Astrocyte of the hippocampus (primary cell): ENCODE measurements at regions not wholly inside any gene's neighbourhood (a gene's known extent, or its start where the extent isn't known, plus 50 kb on each side); places are given as distances from the start of the nearest gene placed in this dataset.
"Not testable (repeated sequence)": the region's sequence is repeated elsewhere in the genome, so short reads cannot be mapped to it uniquely, and the experiment has no call there.

ENCODE experiments used
- DNase-seq: peaks from one replicate; pipeline ENCODE4 v3.0.0; 2011; ENCODE audit warnings: low read depth, low spot score

DNA sequence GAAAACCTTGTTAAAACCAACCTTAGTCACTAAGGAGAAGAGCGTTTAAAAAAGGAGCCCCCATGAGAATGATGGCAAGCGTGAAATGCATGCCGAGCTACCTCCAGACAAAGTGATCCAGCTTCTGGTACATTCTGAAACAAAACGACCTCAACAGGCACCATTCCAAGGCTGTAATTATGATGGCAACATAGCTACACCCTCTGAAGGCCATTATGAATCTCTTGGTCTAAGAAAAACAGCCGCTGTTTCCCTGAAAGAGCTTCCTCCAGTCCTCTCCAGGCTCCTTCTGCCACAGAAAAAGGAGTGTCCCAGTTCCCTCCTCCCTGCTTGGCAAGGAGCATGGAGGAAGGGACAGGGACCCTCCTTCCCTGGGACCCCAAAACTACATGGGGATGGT is 50.0 kb upstream of the ABLIM1 start:
- no peak for DNase-seq

DNA sequence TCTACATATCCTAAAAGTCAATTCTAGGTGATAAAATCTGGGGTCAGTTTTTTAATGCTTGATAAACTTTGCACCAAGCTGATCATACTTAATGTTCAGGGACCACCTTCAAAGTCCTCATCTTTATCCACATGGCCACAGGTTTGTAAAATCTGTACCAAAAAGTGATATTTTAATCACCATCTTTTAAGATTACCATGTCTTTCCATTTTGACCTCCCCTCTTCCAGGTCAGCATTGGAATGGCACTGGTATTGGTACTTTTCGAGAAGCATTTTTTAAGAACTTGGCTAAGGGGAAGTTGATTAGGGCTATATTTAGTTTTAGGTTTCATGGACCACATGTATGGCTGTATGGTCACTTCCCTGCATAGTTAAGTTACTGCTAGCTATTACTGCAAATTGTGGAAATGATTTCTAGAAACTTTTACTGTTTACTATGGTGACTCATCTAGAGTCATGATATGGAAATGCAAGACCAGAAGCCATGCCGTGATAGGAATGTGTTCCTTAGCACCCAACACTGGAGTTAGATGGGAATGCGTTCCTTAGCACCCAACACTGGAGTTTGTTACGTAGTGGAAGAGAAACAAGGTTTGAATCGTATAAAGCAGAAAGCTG is 50.8 kb upstream of the ABLIM1 start:
- DNase-seq, result peak; percentile 70

DNA sequence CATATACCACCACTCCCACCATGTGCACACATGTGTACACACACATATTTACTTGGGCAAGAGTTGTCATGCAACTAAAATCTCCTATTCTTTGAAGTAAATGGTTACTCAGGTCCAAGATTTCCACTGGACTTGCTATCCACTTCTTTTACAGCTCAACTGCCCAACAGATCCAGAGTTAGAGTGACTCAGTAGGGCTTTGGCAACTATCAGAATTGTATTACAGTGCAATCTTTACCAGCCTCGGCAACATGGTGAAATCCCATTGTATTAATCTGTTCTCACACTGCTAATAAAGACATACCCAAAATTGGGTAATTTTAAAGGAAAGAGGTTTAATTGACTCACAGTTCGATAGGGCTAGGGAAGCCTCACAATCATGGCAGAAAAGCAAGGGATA is 51.9 kb upstream of the ABLIM1 start:
- no peak for DNase-seq

DNA sequence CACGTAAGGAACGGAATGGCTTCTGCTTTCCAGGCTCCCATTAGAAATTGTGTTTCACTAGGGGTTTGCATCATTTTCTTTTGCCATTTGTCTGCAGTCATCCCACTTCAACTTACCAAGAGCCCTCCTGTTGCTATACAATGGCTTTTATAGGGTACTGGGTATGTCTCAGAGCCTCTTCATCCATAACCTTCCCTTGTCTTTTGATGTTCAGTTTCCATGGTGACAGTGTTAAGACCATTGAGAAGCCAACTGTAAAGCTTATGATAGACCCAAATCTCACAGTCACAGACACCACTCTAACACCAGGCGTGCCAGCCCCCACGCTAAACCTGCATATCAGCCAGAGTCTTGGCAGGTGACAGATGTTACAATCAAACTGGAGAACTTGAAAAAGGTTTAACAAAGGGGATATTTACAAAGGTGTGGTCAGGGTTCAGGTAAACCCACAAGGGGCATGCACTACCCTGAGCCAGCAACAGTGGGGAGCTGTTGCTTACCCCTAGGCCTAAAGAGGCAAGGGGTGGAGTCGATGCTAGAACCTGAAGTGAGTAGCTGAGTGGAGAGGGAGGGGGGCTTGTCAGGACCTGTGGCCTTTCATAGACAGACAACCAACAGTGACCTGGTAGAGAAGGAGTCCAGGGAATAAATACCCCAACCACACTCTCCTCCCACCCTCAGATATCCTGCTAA is 53.2 kb upstream of the ABLIM1 start:
- no peak for DNase-seq

DNA sequence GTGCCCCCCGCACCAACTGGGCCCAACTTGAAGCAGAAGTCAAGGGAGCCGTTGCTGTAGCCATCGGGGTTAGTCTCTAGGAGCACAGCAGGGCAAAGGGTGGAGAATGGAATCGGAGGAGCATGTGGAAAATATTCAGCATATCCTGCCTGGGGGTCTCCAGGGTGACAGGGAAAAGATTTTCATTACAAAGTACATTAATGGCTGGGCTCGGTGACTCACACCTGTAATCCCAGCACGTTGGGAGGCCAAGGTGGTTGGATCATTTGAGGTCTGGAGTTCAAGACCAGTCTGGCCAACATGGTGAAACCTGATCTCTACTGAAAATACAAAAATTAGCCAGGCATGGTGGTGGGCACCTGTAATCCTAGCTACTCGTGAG is 53.8 kb upstream of the ABLIM1 start:
- no peak for DNase-seq

DNA sequence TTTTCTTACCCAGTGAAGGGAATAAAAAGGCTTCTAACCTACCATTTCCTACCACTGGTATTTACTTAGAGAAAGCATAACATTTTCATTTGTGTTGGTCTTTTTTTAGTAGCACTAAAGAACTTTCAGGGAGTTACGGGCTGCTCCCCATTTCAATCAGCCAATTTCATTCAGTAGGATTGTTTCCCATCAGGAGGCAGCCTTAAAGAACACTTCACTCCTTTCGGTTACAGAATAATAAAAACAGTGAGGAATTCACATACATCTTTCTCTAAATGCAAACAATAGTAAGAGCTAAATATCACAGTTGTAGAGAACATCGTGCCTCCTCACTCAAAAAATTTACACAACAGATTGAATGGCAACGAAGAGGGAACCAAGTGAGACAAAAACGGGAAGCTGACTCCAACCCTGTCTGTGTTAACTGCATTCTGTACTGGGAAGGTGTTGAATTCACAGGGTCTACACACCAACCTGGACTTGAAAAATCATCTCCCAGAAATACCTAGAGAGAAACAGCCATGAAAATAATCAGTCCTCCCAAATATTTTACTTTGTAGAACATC is 55.5 kb upstream of the ABLIM1 start:
- no peak for DNase-seq

DNA sequence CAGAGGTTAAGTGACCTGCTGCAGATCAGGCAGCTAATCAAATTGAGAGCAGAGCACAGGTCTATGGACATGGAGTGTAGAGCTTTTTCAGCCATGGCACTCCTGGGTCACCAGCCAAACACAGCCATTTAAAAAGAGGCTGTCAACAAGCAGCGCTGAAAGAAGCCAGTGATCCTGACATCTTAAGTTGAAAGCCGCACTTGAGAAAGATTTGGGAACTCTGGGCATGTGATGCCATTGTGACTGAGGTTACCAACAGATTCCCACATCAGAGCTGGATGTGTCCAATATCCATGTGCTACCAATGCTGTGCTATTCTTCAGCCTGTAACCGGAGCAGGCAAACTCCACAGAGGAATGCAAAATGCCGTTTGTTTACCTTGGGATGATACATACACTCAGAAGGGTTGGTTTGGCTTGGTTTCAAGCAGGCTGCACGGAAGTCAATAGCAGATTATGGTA is 56.2 kb upstream of the ABLIM1 start:
- DNase-seq, result peak; percentile 91

DNA sequence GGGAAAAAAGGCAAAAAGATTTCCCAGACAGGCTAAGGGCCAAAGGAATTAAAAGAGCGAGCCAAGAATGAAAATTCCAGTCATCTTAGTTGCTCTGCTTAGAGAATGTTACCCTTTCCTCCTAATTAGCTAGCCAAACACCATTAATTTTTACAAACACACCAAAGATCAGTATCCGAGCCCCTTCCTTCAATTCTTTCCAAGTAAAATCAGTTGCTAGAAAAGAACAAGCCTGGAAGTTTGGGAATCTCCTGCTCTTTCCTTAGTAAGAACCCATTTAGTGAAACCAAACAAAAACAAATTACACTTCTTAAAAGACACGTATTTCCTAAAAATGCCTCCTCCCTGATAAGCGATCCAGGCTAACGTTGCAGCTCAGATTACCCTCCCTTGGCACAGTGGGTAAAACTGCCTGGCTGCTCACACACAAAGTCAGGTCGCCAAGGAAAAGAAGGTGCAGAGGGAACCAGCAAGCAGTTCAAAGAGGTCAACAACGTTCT is 57.1 kb upstream of the ABLIM1 start:
- peak; percentile 84 for DNase-seq

DNA sequence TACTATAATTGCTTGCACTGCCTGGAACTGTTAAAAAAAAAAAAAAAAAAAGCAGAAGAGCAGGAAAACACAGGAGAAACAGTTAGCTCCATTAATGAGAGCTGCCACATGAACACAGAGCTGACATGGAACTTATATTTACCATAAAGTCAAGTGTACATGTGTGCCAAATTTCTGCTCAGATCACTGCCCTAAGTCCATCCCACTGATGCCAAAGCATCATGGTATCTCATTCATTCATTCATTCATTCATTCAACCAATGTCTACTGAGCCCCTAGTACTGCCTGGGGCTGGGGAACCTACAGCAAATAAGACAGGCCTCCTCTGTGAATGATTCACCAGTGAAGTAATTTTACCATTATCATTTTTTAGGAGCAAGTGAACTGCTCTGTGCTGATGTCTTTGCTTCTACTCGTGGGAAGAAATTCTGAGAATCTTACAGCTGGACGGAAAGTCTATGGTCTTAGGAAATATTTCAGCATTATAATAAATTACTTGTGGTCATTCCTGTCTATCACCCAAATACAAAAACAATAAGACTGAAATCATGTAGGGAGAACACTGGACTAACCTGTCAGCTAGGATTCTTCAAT is 58.8 kb upstream of the ABLIM1 start:
- no peak for DNase-seq

DNA sequence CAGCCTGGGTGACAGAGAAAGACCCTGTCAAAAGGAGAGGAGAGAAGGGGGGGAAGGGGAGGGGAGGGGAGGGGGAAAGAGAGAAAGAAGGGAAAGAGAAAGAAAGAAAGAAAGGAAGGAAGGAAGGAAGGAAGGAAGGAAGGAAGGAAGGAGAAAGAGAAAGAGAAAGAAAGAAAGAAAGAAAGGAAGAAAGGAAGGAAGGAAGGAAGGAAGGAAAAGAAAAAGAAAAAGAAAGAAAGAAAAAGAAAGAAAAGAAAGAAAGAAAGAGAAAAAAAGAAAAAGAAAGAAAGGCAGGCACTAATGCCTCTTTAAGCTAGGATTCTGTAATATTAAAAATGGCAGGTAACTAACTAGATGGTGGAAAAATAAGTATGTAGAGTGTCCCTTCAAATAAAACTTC is 59.8 kb upstream of the ABLIM1 start:
- not testable (repeated sequence) for DNase-seq

DNA sequence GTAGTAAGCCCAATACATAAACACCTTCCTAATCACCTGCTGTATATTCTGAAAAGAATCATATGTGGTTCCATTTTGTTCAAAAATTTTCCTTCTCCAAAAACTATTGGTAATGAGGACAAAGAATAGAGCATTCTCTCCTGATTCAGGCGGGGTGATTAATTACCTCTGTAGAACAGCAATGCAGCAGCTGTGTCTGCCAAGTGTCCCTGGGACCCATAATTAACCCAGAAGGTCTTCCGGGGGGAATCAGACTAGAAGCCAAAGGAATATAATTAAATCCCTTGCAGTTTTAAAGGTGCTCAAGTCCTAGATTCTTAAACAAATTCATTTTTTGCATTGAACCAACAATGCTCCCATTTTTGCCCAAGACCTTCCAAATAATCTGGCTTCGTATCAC is 60.3 kb upstream of the ABLIM1 start:
- no peak for DNase-seq

DNA sequence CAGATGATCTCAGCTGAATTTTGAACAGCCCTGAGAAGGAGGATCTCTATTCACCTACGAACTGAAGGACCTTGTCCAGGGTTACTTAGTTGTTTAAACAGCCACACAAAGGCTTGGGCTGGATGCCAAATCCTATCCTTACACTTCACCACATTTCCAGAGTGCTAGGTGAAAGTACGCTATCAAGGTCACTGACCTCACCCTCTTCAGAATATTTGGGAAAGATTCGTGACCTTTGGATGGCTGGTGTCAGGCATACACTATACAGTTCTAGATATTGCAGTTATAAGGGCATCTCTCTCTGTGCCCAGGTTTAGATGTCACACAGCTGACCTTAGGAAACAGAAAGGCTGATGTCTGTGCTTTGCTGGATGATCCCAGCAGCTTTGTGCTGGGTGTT is 61.2 kb upstream of the ABLIM1 start:
- DNase-seq, result no peak

DNA sequence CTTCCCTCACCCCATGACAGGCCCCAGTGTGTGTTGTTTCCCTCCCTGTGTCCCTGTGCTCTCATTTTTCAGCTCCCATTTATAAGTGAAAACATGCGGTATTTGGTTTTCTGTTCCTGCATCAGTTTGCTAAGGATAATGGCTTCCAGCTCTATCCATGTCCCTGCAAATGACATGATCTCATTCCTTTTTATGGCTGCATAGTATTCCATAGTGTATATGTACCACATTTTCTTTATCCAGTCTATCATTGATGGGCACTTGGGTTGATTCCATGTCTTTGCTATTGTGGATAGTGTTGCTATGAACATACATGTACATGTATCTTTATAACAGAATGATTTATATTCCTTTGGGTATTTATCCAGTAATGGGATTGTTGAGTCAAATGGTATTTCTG is 61.9 kb upstream of the ABLIM1 start:
- not testable (repeated sequence) for DNase-seq

DNA sequence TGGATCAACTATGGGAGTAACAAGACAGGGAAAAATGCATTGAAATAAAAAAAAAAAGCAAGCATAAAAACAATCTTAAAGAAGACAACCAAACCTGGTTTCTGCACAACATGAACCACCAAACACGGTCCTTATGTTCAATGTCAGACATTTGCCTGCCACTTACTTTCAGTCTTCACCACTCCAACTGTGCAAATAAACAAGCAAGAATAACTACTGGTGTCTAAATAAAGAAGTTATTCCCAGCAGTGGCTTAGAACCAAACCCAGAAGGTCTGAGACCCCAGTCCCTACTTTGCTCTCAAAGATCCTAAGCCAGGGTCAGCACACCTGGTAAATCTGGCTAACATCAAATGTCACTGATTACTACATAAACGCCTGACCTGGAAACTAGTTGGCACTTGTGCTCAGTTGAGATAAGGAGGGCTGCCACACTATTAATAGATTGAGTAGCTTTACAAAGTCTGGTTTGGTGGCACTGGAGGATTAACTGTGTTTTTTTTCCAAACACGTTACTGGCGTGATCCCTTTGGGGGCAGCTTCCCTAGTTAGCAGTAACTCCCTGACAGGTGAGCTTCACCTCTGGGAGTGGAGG is 62.7 kb upstream of the ABLIM1 start:
- no peak for DNase-seq

DNA sequence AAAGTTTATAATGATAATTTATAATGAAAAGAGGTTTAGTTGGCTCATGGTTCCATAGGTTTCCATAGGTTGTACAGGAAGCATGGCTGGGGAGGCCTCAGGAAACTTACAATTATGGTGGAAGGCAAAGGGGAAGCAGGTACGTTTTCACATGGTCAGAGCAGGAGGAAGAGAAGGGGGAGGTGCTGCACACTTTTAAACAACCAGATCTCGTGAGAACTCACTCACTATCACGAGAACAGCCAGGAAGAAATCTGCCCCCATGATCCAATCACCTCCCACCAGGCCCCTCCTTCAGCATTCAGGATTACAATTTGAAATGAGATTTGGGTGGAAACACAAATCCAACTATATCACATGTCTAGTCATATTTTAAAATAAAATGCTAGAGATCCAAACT is 64.1 kb upstream of the ABLIM1 start:
- DNase-seq, result not testable (repeated sequence)

DNA sequence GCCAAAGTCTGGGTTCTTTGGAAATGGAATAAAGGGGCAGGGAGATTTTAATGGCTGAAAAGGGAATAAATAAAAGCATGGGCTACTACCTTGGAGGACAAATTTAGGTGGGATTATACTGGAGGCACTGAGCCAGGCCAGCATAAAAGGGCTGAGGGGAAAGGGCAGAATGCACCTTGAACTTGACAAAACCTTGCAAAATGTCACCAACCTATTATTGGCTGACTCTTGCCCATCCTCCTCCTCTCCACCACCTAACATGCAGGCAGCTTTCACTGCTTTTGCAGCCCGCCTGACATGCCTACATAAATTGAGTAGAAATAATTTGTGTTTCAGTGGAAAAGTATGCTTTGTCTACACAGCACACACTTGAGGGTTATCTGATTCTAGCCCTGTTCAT is 65.3 kb upstream of the ABLIM1 start:
- no peak for DNase-seq

DNA sequence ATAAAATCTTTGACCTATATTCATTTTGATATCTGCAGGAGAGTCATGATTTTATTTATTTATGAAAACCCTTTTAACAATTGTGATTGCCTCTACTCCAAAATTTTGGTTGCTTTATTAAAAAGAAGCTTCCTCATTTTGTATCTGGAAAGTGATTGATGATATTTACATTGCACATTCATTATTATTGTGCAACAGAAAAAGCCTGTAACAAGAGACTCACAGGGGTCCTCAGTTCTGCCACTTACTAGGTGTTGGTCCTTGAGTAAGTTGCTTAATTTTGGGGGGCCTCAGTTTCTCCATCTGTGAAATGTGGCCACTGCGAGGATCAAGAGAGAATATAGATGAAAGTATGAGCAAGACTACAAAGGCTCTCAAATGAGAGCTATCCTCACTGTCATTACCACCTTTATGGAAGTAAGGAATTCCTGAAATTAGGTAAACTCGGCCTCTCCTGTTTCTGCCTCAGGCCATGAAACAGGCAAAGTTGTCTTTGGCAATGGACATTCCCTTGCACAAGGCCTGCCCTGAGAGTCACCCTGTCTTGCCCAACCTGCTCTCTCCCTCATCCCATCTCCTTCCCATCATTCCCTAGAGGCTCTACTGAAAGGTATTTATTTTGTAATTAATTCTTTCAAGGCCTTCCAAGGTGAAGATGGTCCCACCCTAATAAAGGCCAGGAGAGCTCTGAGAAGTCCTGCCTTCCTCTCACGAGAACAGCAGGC is 66.1 kb upstream of the ABLIM1 start:
- DNase-seq, result no peak

DNA sequence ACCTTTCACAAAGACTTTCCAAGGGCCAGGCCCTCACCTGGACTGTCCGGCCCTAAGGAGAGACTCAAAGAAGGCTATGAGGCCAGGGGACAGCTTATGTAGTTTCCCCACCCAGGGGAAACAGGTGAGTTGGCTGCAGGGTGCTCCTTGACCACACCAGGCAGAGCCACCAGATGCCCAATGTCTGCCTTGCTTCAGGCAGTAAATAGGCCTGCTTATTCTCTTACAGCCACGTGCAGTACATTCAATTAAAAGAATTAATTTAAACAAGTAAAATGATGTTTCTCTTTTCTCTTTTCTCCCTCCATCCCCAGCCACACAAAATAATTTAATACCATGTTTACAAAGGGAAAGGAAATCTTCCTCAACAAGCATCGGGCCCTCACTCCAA is 66.6 kb upstream of the ABLIM1 start:
- DNase-seq, result no peak

DNA sequence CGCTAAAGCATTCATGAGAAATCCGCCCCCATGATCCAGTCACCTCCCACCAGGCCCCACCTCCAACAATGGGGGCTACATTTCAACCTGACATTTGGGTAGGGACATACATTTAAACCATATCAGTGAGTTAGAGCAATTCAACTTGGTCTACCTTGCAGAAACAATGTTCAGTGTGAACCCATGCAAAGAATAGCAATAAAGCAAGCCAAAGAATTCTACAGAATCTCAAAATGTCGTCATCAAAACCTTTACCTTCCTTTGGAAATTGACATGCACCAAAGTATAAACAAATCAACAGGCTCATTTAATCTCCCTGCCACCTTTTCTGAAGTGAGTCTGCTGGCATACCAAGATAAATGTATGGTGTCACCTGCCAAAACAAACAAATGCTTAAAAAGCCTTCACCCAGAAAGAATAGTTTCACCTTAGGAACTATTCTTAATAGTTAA is 68.8 kb upstream of the ABLIM1 start:
- DNase-seq, result no peak

DNA sequence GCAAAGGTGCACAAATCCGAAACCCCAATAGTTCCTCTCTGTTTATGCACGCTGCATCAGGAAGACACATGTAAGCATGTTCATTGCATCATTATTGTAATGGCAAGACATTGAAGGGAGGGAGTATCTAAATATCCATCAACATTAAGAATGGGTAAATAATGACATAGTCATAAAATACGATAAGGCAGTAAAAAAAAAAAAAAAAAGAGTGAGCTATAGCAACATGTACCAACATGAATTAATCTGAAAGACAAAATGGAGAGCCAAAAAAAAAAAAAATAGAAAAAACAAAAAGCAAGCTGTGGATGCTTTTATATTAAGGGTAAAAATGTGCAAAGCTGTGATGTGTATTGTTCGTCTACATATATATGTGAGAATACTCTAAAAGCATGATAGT is 70.2 kb upstream of the ABLIM1 start:
- no peak for DNase-seq

DNA sequence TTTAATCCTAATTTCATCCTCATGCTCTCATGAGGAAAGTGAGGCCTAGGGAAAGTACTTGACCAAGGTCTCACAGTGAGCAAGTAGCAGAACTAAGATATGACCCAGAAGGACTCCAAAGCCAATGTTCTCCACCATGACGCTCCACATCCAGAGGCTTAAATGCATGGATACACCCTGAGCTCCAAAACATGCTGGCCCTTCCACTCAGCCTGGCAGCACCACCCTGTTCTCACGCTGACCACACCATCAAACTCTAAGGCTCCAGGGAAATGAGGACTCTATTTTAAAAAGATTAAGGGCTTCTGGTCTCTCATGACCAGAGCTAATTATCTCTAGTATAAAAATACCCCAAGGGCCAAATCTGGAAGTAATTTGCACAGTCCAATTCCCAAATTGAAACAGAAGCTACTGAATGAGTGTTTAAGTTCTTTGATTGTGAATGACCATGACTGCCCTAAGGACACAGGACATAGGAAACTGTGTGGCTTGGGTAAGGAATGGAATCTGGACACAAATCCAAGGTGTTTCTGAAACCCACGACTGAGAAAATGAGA is 71.1 kb upstream of the ABLIM1 start:
- no peak for DNase-seq
